Right lobe of liver (tissue), 4 donors: ENCODE measurements at regions not wholly inside any gene's neighbourhood (a gene's known extent, or its start where the extent isn't known, plus 50 kb on each side); places are given as distances from the start of the nearest gene placed in this dataset.

Experiments used
- POLR2A ChIP-seq: fragments of 450-650 bp; IDR thresholded peaks from one replicate; pipeline ENCODE4 v1.6.1; 2017; ENCODE audit warnings: antibody characterized with exemption, mild to moderate bottlenecking
- TF ChIP-seq, protein P1 (sequence below), 4 donors: fragments of 200-600 bp in 3 of 4; fragments of 450-650 bp in 1 of 4; IDR thresholded peaks; one replicate each; pipeline versions ENCODE4 v1.5.1 to v1.8.0; 2016 to 2022; ENCODE audit warnings: antibody characterized with exemption in 4 of 4, mild to moderate bottlenecking in 2 of 4
- donor health status: DM: no; HTN: no; CAD: no.
- donor health status: DM: no; HTN: no; CAD: no.
- donor health status: DM: no; HTN: yes; CAD: no.

DNA sequence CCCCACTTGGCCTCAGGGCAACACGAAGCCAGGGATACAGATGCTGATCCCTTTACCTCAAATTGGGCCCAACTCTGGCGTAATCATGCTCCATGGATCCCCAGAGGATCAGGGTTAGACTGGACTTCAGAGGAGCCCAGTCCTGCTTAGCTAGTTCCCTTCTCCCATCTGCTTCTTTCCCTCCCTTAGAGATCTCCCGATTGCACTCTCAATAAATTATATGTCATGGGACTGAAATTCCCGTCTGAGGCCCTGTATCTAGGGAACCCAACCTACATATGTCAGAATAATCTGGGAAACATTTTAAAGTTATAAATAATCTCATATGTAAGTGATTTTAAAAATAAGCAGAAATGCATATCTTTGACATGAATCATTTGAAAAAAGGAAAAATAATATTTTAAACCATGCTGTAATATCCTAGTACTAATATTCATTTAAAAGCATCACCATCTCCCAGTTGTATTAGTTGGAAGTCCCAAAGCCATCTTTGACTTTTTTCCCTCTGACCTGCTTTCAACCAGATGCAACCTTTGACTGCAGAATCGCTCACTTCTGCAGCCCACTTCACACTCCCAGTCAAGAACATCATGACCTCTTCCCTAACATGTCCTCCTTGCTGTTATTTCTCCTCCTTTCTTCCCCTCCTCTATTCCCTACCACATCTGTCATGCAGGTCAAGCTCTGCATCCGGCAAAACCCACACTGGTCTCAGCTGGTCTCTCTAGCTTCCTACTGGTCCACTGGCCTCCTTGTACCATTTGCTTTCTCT lies 393.6 kb downstream of the BTBD3 start:
- TF ChIP-seq, protein P1, sequence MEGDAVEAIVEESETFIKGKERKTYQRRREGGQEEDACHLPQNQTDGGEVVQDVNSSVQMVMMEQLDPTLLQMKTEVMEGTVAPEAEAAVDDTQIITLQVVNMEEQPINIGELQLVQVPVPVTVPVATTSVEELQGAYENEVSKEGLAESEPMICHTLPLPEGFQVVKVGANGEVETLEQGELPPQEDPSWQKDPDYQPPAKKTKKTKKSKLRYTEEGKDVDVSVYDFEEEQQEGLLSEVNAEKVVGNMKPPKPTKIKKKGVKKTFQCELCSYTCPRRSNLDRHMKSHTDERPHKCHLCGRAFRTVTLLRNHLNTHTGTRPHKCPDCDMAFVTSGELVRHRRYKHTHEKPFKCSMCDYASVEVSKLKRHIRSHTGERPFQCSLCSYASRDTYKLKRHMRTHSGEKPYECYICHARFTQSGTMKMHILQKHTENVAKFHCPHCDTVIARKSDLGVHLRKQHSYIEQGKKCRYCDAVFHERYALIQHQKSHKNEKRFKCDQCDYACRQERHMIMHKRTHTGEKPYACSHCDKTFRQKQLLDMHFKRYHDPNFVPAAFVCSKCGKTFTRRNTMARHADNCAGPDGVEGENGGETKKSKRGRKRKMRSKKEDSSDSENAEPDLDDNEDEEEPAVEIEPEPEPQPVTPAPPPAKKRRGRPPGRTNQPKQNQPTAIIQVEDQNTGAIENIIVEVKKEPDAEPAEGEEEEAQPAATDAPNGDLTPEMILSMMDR (IDR thresholded peaks at IDR 0.05) = no peak
- TF ChIP-seq POLR2A = no peak
